HepG2 (cell line): ENCODE measurements at regions not wholly inside any gene's neighbourhood (a gene's known extent, or its start where the extent isn't known, plus 50 kb on each side); places are given as distances from the start of the nearest gene placed in this dataset.

Experiments
- ATAC-seq: fragments of 200-7000 bp; cut with Tn5 transposase; 3 replicates; pipeline ENCODE4 v1.9.1; 2020; ENCODE audit warnings: mild to moderate bottlenecking, moderate library complexity
- BruUV-seq: library from RNA; stranded (reverse); fragments of 400-500 nt; replicated peaks from 2 replicates; lab custom pipeline; 2021; lab: Mats Ljungman, UMichigan
- CTCF ChIA-PET: fragments of 300-600 bp; formaldehyde crosslinking; extraction: SDS; loops from one replicate; lab custom pipeline; 2021; ENCODE audit warnings: low total read pairs, inconsistent platforms, low intra/inter-chr PET ratio; lab: Yijun Ruan, JAX
- POLR2A ChIA-PET: fragments of 350-600 bp; sonication (Branson Sonifier 250); formaldehyde crosslinking; loops from one replicate; lab custom pipeline; 2020; ENCODE audit warnings: antibody characterized with exemption, inconsistent platforms; lab: Yijun Ruan, JAX
- DNase-seq: peaks from one replicate; pipeline ENCODE4 v3.0.0-alpha.2; 2015; ENCODE audit warnings: low spot score
- FAIRE-seq: peaks from 3 replicates; lab custom pipeline; 2011; peaks lifted over from hg19 to GRCh38; lab: Jason Lieb, UNC
- H2AFZ ChIP-seq: one replicate; pipeline ENCODE4 v1.6.1; 2011; ENCODE audit warnings: low read length, inconsistent platforms
- H3K27ac ChIP-seq: fragments of 300-600 bp; 3 replicates; pipeline ENCODE4 v1.8.0; 2011; ENCODE audit warnings: mixed run types, mild to moderate bottlenecking, mixed read lengths, low read length, inconsistent platforms; ENCODE audit not compliant: insufficient read depth; ENCODE audit errors: extremely low read length
- H3K27me3 ChIP-seq, 2 experiments: fragments of 200-600 bp in 1 of 2; 2 replicates in 1 of 2; 3 replicates in 1 of 2; pipeline versions ENCODE4 v1.6.0 to v1.8.0; 2011; ENCODE audit warnings: low read length in 2 of 2, mild to moderate bottlenecking in 2 of 2, moderate library complexity in 2 of 2, inconsistent platforms in 1 of 2; ENCODE audit not compliant: insufficient read depth in 2 of 2, control insufficient read depth in 1 of 2
- H3K36me3 ChIP-seq, 2 experiments: fragments of 200-600 bp in 1 of 2; replicated peaks in 1 of 2; 2 replicates in 1 of 2; 3 replicates in 1 of 2; pipeline versions ENCODE4 v1.5.1 to v1.8.0; 2011; ENCODE audit warnings: low read length in 2 of 2, inconsistent platforms in 1 of 2; ENCODE audit not compliant: insufficient read depth in 2 of 2, control insufficient read depth in 1 of 2
- H3K4me1 ChIP-seq: 2 replicates; pipeline ENCODE4 v1.5.1; 2012; ENCODE audit warnings: low read length, inconsistent platforms; ENCODE audit not compliant: insufficient read depth
- H3K4me2 ChIP-seq: 2 replicates; pipeline ENCODE4 v1.6.0; 2011; ENCODE audit warnings: low read depth, low read length, inconsistent platforms
- H3K4me3 ChIP-seq, 3 experiments: fragments of 200-600 bp in 1 of 3; sonication (generic), shearing (Covaris generic) in 1 of 3; replicated peaks in 1 of 3; 2 replicates each; pipeline ENCODE4 v1.5.1; 2011 to 2016; ENCODE audit warnings: low read length in 3 of 3, inconsistent platforms in 2 of 3, low read depth in 2 of 3, mild to moderate bottlenecking in 2 of 3, control low read depth in 1 of 3, mixed read lengths in 1 of 3; ENCODE audit not compliant: insufficient read depth in 1 of 3
- H3K79me2 ChIP-seq: one replicate; pipeline ENCODE4 v1.6.1; 2011; ENCODE audit warnings: low read length, inconsistent platforms; ENCODE audit not compliant: insufficient read depth
- H3K9ac ChIP-seq: 2 replicates; pipeline ENCODE4 v1.6.0; 2011; ENCODE audit warnings: mild to moderate bottlenecking, low read depth, low read length, inconsistent platforms; ENCODE audit not compliant: insufficient read depth
- H3K9me3 ChIP-seq: 2 replicates; pipeline ENCODE4 v1.5.1; 2012; ENCODE audit warnings: mild to moderate bottlenecking, low read length
- H4K20me1 ChIP-seq: 2 replicates; pipeline ENCODE4 v1.6.0; 2011; ENCODE audit warnings: inconsistent platforms, mild to moderate bottlenecking, low read length, moderate library complexity; ENCODE audit not compliant: insufficient read depth
- ESRRA ChIP-seq: sonication (generic); formaldehyde crosslinking; IDR thresholded peaks from 2 replicates; pipeline ENCODE4 v1.5.1; 2020; ENCODE audit warnings: mild to moderate bottlenecking, low read depth, missing genetic modification reagents
- HNF1B ChIP-seq: sonication (generic); formaldehyde crosslinking; IDR thresholded peaks from 2 replicates; pipeline ENCODE4 v1.5.1; 2020; ENCODE audit warnings: mild to moderate bottlenecking, moderate library complexity, missing genetic modification reagents
- HNRNPH1 ChIP-seq: fragments of 200-400 bp; formaldehyde crosslinking; optimal IDR thresholded peaks from 2 replicates; pipeline ENCODE3; 2017; ENCODE audit warnings: mild to moderate bottlenecking, low read depth, low read length
- KLF6 ChIP-seq: IDR thresholded peaks from 2 replicates; pipeline ENCODE4 v1.8.0; 2016; ENCODE audit warnings: missing biosample characterization, missing genetic modification reagents
- MAFG ChIP-seq: sonication (generic); formaldehyde crosslinking; IDR thresholded peaks from 2 replicates; pipeline ENCODE4 v1.5.1; 2020; ENCODE audit warnings: mild to moderate bottlenecking, missing genetic modification reagents
- MEIS1 ChIP-seq: sonication (generic); formaldehyde crosslinking; IDR thresholded peaks from 2 replicates; pipeline ENCODE4 v1.9.0; 2021; ENCODE audit warnings: mild to moderate bottlenecking, missing genetic modification reagents, moderate library complexity, borderline replicate concordance
- PHF8 ChIP-seq: sonication (generic); formaldehyde crosslinking; IDR thresholded peaks from 2 replicates; pipeline ENCODE4 v1.5.0; 2020; ENCODE audit warnings: missing genetic modification reagents
- POGZ ChIP-seq: sonication (generic); formaldehyde crosslinking; IDR thresholded peaks from 2 replicates; pipeline ENCODE4 v1.4.0; 2020; ENCODE audit warnings: mild to moderate bottlenecking, missing genetic modification reagents
- SCMH1 ChIP-seq: sonication (generic); formaldehyde crosslinking; IDR thresholded peaks from 2 replicates; pipeline ENCODE4 v1.9.0; 2021; ENCODE audit warnings: missing genetic modification reagents, mild to moderate bottlenecking, borderline replicate concordance
- ZNF256 ChIP-seq: sonication (generic); formaldehyde crosslinking; conservative IDR thresholded peaks from 2 replicates; pipeline ENCODE4 v1.4.0; 2020; ENCODE audit warnings: missing genetic modification reagents
- ZNF562 ChIP-seq: sonication (generic); formaldehyde crosslinking; IDR thresholded peaks from 2 replicates; pipeline ENCODE4 v1.8.0; 2022; ENCODE audit warnings: missing genetic modification reagents, borderline replicate concordance
- ZNF687 ChIP-seq: sonication (generic); formaldehyde crosslinking; IDR thresholded peaks from 2 replicates; pipeline ENCODE4 v1.5.1; 2020; ENCODE audit warnings: mild to moderate bottlenecking, missing genetic modification reagents, moderate library complexity
- ZSCAN20 ChIP-seq: sonication (generic); formaldehyde crosslinking; IDR thresholded peaks from 2 replicates; pipeline ENCODE4 v1.4.0; 2020; ENCODE audit warnings: missing genetic modification reagents, mild to moderate bottlenecking, borderline replicate concordance
- WGBS: methylation state at CpG from one replicate; pipeline ENCODE4 v1.1.6; 2017; ENCODE audit warnings: low lambda C conversion rate; 5-methylcytosine and 5-hydroxymethylcytosine counted together
- in situ Hi-C: cut with HindIII; loops from 2 replicates; pipeline ENCODE4 v1.10.0; 2017; ENCODE audit warnings: low pct_unique_long_range_greater_than_20kb; ENCODE audit not compliant: extremely low pct_ligation_motif_present
- intact Hi-C: fragments of 100-400 bp; cut with micrococcal nuclease; formaldehyde crosslinking; loops from one replicate; pipeline ENCODE4 v1.10.0; 2022; ENCODE audit not compliant: unreplicated experiment
- TF ChIP-seq, protein P1 (sequence below): sonication (generic); formaldehyde crosslinking; IDR thresholded peaks from 2 replicates; pipeline ENCODE4 v1.4.0; 2020; ENCODE audit warnings: missing genetic modification reagents
- TF ChIP-seq, protein P2 (sequence below): fragments of 450-650 bp; IDR thresholded peaks from 2 replicates; pipeline ENCODE4 v1.6.1; 2016

DNA sequence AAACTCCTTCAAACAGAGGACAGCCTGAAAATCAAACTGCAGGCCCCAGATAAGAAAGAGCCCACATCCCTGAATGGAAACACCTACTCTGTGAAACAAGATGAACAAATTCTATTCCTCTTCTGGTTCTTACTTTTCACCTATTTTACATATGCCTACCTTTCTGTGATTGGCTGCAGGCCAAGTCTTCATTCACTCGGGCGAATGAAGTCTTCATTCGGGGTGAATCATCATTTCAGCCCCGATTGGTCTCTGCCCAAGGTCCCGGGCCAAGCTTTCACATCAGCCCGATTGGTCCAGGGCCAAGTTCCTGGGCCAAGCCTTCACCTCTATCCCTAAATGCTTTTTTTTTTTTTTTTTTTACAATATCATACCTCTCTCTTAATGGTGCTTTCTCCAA is 529.8 kb upstream of the ACTRT1 start (continued):
- TF ChIP-seq, protein P1, sequence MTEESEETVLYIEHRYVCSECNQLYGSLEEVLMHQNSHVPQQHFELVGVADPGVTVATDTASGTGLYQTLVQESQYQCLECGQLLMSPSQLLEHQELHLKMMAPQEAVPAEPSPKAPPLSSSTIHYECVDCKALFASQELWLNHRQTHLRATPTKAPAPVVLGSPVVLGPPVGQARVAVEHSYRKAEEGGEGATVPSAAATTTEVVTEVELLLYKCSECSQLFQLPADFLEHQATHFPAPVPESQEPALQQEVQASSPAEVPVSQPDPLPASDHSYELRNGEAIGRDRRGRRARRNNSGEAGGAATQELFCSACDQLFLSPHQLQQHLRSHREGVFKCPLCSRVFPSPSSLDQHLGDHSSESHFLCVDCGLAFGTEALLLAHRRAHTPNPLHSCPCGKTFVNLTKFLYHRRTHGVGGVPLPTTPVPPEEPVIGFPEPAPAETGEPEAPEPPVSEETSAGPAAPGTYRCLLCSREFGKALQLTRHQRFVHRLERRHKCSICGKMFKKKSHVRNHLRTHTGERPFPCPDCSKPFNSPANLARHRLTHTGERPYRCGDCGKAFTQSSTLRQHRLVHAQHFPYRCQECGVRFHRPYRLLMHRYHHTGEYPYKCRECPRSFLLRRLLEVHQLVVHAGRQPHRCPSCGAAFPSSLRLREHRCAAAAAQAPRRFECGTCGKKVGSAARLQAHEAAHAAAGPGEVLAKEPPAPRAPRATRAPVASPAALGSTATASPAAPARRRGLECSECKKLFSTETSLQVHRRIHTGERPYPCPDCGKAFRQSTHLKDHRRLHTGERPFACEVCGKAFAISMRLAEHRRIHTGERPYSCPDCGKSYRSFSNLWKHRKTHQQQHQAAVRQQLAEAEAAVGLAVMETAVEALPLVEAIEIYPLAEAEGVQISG (CRISPR knock-in tag), result no peak
- TF ChIP-seq PHF8 (CRISPR knock-in tag) (no peak), MEIS1 (CRISPR knock-in tag) (no peak), HNF1B (CRISPR knock-in tag) (no peak)

DNA sequence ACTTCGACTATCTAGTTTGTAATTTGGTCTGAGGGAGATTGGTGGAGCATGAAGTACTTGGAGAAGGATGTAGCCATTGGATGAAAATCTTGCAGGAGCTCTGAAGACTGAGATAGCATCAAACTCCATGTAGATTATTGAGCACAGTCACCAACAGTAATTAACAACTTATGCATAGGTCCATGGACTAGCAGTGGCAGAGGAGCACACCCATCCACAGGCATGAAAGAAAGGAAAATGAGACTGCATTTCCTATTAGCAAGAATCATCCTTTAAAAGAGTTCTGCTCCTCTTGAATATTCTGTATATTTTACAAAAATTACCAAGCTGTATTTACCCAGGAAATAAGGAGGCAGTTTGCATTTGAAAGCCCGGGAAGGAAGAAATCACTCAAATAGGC is 529.4 kb upstream of the ACTRT1 start:
- intact Hi-C loops, result no loop called here
- no peak for DNase-seq
- ChIA-PET POLR2A (no interaction called here), CTCF (no interaction called here)
- ATAC-seq, result no peak
- no peaks in the 10 kb centered on the region for H3K4me1 ChIP-seq
- H3K27me3 ChIP-seq, result no peaks in the 10 kb centered on the region
- no peak overlapping the region for H2AFZ ChIP-seq
- H3K4me2 ChIP-seq, result no peak overlapping the region
- in situ Hi-C loops, result no loop called here
- H3K79me2 ChIP-seq, result no peaks in the 10 kb centered on the region
- BruUV-seq, result no TSS peak
- H3K9me3 ChIP-seq, result no peaks in the 10 kb centered on the region
- H3K9ac ChIP-seq, result no peak overlapping the region
- no peaks in the 10 kb centered on the region for H4K20me1 ChIP-seq
- no peak overlapping the region for H3K4me3 ChIP-seq
- WGBS, result 0% methylated on average over 2 of the region's 2 CpGs
- H3K36me3 ChIP-seq, result no peaks in the 10 kb centered on the region
- FAIRE-seq, result no peak
- H3K27ac ChIP-seq, result no peak overlapping the region
- TF ChIP-seq KLF6 (CRISPR knock-in tag) (no peak), POGZ (CRISPR knock-in tag) (no peak), ESRRA (CRISPR knock-in tag) (no peak), HNRNPH1 (no peak), MAFG (CRISPR knock-in tag) (no peak), ZSCAN20 (CRISPR knock-in tag) (no peak), ZNF687 (CRISPR knock-in tag) (no peak), ZNF256 (CRISPR knock-in tag) (no peak), SCMH1 (CRISPR knock-in tag) (no peak), ZNF562 (CRISPR knock-in tag) (no peak)
- TF ChIP-seq, protein P2, sequence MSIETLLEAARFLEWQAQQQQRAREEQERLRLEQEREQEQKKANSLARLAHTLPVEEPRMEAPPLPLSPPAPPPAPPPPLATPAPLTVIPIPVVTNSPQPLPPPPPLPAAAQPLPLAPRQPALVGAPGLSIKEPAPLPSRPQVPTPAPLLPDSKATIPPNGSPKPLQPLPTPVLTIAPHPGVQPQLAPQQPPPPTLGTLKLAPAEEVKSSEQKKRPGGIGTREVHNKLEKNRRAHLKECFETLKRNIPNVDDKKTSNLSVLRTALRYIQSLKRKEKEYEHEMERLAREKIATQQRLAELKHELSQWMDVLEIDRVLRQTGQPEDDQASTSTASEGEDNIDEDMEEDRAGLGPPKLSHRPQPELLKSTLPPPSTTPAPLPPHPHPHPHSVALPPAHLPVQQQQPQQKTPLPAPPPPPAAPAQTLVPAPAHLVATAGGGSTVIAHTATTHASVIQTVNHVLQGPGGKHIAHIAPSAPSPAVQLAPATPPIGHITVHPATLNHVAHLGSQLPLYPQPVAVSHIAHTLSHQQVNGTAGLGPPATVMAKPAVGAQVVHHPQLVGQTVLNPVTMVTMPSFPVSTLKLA, result no peak
